Endothelial cell of umbilical vein (primary cell): ENCODE measurements at regions not wholly inside any gene's neighbourhood (a gene's known extent, or its start where the extent isn't known, plus 50 kb on each side); places are given as distances from the start of the nearest gene placed in this dataset.

Source experiments
- EZH2 ChIP-seq: IDR thresholded peaks from 2 replicates; pipeline ENCODE4 v1.6.1; 2012; ENCODE audit warnings: borderline replicate concordance, low read depth, mild to moderate bottlenecking, moderate library complexity, low read length, inconsistent platforms; ENCODE audit not compliant: severe bottlenecking
- FOS ChIP-seq: IDR thresholded peaks from 2 replicates; pipeline ENCODE4 v1.6.1; 2011; ENCODE audit warnings: mild to moderate bottlenecking, low read length, moderate library complexity, borderline replicate concordance; ENCODE audit not compliant: insufficient read depth
- JUN ChIP-seq: IDR thresholded peaks from 2 replicates; pipeline ENCODE4 v1.6.1; 2011; ENCODE audit warnings: borderline replicate concordance, low read depth; ENCODE audit not compliant: insufficient read length, insufficient read depth
- MAX ChIP-seq: IDR thresholded peaks from 2 replicates; pipeline ENCODE4 v1.6.1; 2011; ENCODE audit not compliant: insufficient read depth, insufficient read length
- POLR2A ChIP-seq: IDR thresholded peaks from 2 replicates; pipeline ENCODE4 v1.6.1; 2012; ENCODE audit warnings: low read depth, mild to moderate bottlenecking, control low read depth, low read length
- POLR2AphosphoS5 ChIP-seq: IDR thresholded peaks from 2 replicates; pipeline ENCODE4 v1.6.1; 2012; ENCODE audit warnings: low read depth, mild to moderate bottlenecking, control low read depth, low read length, moderate library complexity; ENCODE audit not compliant: insufficient read depth
- TF ChIP-seq, protein P1 (sequence below), 2 donors: IDR thresholded peaks; 1 replicate in 1 of 2; 2 replicates in 1 of 2; pipeline ENCODE4 v1.5.1; 2011; ENCODE audit warnings: low read length in 2 of 2, mild to moderate bottlenecking in 2 of 2, moderate library complexity in 2 of 2, control low read depth in 1 of 2, inconsistent platforms in 1 of 2, low read depth in 1 of 2; ENCODE audit not compliant: insufficient read depth in 1 of 2; ENCODE audit errors: extremely low read depth in 1 of 2

DNA sequence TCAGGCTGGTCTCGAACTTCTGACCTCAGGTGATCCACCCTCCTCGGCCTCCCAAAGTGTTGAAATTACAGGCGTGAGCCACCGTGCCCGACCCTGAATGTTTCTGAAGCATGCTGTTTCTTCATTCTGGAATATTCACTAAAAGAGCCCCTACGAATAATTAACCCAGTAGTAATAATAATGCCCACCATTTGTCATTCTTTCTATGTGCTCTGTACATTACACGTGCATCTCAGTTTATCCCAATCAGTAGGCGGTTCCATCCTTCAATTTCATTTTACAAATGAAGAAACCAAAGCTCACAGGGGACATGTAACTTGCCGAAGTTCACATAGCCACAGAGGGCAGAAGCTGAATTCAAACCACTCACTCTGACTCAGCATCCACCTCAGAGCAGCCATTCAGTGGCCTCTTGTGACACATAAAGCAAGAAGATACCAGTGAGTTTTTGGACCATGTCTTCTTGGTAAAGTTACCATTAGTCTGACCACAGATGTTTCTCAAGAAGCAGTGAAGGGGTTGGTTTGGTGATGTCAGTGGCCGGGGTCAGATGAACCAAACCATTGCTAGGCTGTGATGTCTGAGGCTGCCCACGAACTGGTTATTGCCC is 71.9 kb upstream of the DUSP5 start:
- TF ChIP-seq MAX (no peak), POLR2A (no peak), EZH2 (no peak), JUN (peak; percentile 13), FOS (peak; percentile 40), POLR2AphosphoS5 (no peak)
- TF ChIP-seq, protein P1, sequence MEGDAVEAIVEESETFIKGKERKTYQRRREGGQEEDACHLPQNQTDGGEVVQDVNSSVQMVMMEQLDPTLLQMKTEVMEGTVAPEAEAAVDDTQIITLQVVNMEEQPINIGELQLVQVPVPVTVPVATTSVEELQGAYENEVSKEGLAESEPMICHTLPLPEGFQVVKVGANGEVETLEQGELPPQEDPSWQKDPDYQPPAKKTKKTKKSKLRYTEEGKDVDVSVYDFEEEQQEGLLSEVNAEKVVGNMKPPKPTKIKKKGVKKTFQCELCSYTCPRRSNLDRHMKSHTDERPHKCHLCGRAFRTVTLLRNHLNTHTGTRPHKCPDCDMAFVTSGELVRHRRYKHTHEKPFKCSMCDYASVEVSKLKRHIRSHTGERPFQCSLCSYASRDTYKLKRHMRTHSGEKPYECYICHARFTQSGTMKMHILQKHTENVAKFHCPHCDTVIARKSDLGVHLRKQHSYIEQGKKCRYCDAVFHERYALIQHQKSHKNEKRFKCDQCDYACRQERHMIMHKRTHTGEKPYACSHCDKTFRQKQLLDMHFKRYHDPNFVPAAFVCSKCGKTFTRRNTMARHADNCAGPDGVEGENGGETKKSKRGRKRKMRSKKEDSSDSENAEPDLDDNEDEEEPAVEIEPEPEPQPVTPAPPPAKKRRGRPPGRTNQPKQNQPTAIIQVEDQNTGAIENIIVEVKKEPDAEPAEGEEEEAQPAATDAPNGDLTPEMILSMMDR (IDR thresholded peaks at IDR 0.05; ENCODE audit: extremely low read depth in 1 of 2, insufficient read depth in 1 of 2, low read depth in 1 of 2, low read length in 2 of 2): no peak
